ENCODE measurements at regions not wholly inside any gene's neighbourhood (a gene's known extent, or its start where the extent isn't known, plus 50 kb on each side); places are given as distances from the start of the nearest gene placed in this dataset.

DNA sequence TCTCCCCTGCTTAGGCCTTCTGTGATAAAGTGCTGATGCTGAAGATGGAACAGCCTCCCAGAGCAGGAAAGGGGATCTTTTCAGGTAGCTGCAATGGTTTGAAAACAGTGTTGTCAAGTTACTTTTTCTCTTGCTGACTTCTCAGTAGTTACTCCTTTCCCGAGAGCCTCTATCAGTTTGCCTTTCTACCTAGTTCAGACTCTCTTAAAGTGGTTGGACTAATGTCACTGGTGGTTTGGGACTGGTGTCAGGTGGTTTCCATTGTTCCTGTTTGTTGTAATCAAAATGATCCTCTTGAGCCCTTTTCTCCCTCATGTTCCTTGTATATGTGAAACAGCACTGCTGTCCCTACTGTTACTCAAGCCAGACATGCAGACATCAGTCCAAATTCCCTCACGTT is 91.4 kb downstream of the FAM217A start (continued):
- no peak for TF ChIP-seq ESRRA (CRISPR knock-in tag; IDR thresholded peaks at IDR 0.05; ENCODE audit: borderline replicate concordance)
- no peak for TF ChIP-seq KAT7 (CRISPR knock-in tag; IDR thresholded peaks at IDR 0.05; ENCODE audit: borderline replicate concordance)

DNA sequence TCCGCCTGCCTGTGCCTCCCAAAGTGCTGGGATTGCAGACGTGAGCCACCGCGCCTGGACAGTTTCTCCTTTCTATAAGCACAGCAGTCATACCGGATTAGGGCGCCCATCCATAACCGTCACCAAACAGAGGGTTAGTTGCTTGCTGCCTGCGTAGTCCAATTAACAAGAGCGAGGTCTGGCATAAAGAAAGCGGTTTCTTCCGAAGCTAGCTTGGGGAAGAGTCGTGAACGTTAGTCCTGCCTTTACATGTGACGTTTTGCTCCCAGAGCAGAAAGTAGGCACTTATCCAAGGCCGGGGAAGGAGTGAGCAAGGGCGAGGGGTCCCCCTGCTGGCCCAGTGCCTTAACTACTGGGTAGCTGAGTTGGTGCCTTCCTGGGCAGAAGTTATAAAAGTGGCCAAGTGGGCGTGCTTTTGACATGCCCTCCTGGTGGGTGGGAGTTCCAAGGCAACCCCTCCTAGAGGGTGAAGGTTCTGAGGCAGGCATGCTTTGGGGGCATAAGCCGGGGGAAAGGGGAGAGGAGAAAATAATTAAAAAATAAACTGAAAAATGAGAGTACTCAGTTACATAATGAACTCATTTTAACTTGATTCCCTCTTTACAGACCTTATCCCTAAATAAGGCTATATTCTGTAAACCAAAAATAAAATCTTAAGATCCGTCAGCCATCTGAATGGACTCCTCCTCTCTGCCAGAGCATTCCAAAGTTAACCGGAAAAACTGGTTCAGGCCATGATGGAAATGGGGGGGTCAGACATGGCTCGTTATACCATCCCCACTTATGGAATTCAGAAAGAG is 88.0 kb downstream of the FAM217A start:
- POLR2A ChIA-PET = interaction anchor here (1.0 kb wide), 1 partner anchor 41 kb away, joined by 3 read pairs; no protein-coding TSS in a partner anchor
- TF ChIP-seq, protein P1, sequence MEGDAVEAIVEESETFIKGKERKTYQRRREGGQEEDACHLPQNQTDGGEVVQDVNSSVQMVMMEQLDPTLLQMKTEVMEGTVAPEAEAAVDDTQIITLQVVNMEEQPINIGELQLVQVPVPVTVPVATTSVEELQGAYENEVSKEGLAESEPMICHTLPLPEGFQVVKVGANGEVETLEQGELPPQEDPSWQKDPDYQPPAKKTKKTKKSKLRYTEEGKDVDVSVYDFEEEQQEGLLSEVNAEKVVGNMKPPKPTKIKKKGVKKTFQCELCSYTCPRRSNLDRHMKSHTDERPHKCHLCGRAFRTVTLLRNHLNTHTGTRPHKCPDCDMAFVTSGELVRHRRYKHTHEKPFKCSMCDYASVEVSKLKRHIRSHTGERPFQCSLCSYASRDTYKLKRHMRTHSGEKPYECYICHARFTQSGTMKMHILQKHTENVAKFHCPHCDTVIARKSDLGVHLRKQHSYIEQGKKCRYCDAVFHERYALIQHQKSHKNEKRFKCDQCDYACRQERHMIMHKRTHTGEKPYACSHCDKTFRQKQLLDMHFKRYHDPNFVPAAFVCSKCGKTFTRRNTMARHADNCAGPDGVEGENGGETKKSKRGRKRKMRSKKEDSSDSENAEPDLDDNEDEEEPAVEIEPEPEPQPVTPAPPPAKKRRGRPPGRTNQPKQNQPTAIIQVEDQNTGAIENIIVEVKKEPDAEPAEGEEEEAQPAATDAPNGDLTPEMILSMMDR (IDR thresholded peaks at IDR 0.05) = peak; percentile 78
- no peak for TF ChIP-seq ESRRA (CRISPR knock-in tag; IDR thresholded peaks at IDR 0.05; ENCODE audit: borderline replicate concordance)
- no peak for TF ChIP-seq CREB1 (CRISPR knock-in tag; IDR thresholded peaks at IDR 0.05)
- no peak for TF ChIP-seq ELF4 (CRISPR knock-in tag; IDR thresholded peaks at IDR 0.05; ENCODE audit: low read depth)
- TF ChIP-seq, protein P2, sequence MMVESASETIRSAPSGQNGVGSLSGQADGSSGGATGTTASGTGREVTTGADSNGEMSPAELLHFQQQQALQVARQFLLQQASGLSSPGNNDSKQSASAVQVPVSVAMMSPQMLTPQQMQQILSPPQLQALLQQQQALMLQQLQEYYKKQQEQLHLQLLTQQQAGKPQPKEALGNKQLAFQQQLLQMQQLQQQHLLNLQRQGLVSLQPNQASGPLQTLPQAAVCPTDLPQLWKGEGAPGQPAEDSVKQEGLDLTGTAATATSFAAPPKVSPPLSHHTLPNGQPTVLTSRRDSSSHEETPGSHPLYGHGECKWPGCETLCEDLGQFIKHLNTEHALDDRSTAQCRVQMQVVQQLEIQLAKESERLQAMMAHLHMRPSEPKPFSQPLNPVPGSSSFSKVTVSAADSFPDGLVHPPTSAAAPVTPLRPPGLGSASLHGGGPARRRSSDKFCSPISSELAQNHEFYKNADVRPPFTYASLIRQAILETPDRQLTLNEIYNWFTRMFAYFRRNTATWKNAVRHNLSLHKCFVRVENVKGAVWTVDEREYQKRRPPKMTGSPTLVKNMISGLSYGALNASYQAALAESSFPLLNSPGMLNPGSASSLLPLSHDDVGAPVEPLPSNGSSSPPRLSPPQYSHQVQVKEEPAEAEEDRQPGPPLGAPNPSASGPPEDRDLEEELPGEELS (CRISPR knock-in tag; IDR thresholded peaks at IDR 0.05) = no peak
- peak; percentile 57; the same call in 1 of the 2 replicates for TF ChIP-seq ZNF121 (CRISPR knock-in tag; IDR thresholded peaks at IDR 0.05)
- TF ChIP-seq, protein P3, sequence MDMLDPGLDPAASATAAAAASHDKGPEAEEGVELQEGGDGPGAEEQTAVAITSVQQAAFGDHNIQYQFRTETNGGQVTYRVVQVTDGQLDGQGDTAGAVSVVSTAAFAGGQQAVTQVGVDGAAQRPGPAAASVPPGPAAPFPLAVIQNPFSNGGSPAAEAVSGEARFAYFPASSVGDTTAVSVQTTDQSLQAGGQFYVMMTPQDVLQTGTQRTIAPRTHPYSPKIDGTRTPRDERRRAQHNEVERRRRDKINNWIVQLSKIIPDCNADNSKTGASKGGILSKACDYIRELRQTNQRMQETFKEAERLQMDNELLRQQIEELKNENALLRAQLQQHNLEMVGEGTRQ (CRISPR knock-in tag; IDR thresholded peaks at IDR 0.05) = no peak
- TF ChIP-seq TCF7 (CRISPR knock-in tag; IDR thresholded peaks at IDR 0.05; ENCODE audit: low read depth) = no peak
- no peak for TF ChIP-seq GTF2I (CRISPR knock-in tag; conservative IDR thresholded peaks at IDR 0.05)
- TF ChIP-seq NFATC4 (CRISPR knock-in tag; IDR thresholded peaks at IDR 0.05) = no peak
- 0 out of 2 replicates have a peak, but pooled peaks have one; percentile 35 for TF ChIP-seq ETV6 (CRISPR knock-in tag; IDR thresholded peaks at IDR 0.05)
- no peak for TF ChIP-seq GABPB1 (CRISPR knock-in tag; IDR thresholded peaks at IDR 0.05)
- TF ChIP-seq ZNF416 (CRISPR knock-in tag; IDR thresholded peaks at IDR 0.05) = no peak
- DNase-seq (ENCODE audit: low spot score) (peak; percentile 90), ATAC-seq (peak; percentile 94)
- Mint-ChIP-seq H3K4me1 (peaks cover 44% of the 10 kb centered on the region), H3K36me3 (no peaks in the 10 kb centered on the region), H3K9me3 (no peaks in the 10 kb centered on the region), H3K27me3 (ENCODE audit: low read depth) (no peaks in the 10 kb centered on the region), H3K27ac (peak overlapping the region; percentile 42), H3K4me3 (peak overlapping the region; percentile 29)
- CTCF ChIA-PET = interaction anchor here (0.6 to 6.0 kb wide), 29 partner anchors 11 to 486 kb away, joined by 3 to 83 read pairs (median 5); partner anchors contain the start of gene FAM50B

DNA sequence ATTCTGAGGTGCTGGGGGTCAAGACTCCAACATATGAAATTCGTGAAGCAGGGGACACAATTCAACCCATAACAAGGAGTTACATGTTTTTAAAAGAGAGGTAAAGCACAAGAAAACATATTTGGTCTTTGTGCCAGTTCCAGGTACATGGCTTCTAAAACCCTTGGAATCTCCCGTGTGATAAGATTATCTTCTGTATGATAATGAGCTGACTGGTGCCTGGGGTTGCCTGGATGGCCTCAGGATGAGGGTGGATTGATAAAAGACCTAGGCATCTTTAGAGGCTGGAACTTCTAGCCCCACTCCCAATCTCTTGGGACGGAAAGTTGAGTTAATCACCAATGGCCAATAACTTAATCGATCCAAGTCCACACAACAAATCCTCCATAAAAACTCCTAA is 87.0 kb downstream of the FAM217A start:
- Mint-ChIP-seq H3K36me3 (no peaks in the 10 kb centered on the region), H3K27me3 (ENCODE audit: low read depth) (no peaks in the 10 kb centered on the region), H3K9me3 (no peaks in the 10 kb centered on the region), H3K4me1 (peaks cover 40% of the 10 kb centered on the region), H3K4me3 (no peak overlapping the region), H3K27ac (peak overlapping the region; percentile 9; the same call in 1 of the 2 replicates)
- CTCF ChIA-PET = interaction anchor here (0.6 to 2.1 kb wide), 4 partner anchors 14 to 146 kb away, joined by 3 to 13 read pairs (median 6); partner anchors contain the start of gene FAM50B
- DNase-seq (ENCODE audit: low spot score) (no peak), ATAC-seq (no peak)
- POLR2A ChIA-PET = interaction anchor here (0.7 kb wide), 1 partner anchor 218 kb away, joined by 11 read pairs; no protein-coding TSS in a partner anchor
- TF ChIP-seq HMGA2 (CRISPR knock-in tag; IDR thresholded peaks at IDR 0.05) (no peak), MYBL2 (CRISPR knock-in tag; IDR thresholded peaks at IDR 0.05) (no peak), ZNF263 (CRISPR knock-in tag; IDR thresholded peaks at IDR 0.05; ENCODE audit: low read depth) (no peak), GABPB1 (CRISPR knock-in tag; IDR thresholded peaks at IDR 0.05) (no peak), TEAD1 (CRISPR knock-in tag; IDR thresholded peaks at IDR 0.05) (no peak)
- TF ChIP-seq, protein P2 (CRISPR knock-in tag; IDR thresholded peaks at IDR 0.05) = no peak
- TF ChIP-seq, protein P4, sequence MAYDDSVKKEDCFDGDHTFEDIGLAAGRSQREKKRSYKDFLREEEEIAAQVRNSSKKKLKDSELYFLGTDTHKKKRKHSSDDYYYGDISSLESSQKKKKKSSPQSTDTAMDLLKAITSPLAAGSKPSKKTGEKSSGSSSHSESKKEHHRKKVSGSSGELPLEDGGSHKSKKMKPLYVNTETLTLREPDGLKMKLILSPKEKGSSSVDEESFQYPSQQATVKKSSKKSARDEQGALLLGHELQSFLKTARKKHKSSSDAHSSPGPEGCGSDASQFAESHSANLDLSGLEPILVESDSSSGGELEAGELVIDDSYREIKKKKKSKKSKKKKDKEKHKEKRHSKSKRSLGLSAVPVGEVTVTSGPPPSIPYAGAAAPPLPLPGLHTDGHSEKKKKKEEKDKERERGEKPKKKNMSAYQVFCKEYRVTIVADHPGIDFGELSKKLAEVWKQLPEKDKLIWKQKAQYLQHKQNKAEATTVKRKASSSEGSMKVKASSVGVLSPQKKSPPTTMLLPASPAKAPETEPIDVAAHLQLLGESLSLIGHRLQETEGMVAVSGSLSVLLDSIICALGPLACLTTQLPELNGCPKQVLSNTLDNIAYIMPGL (CRISPR knock-in tag; IDR thresholded peaks at IDR 0.05) = no peak
- TF ChIP-seq, protein P5, sequence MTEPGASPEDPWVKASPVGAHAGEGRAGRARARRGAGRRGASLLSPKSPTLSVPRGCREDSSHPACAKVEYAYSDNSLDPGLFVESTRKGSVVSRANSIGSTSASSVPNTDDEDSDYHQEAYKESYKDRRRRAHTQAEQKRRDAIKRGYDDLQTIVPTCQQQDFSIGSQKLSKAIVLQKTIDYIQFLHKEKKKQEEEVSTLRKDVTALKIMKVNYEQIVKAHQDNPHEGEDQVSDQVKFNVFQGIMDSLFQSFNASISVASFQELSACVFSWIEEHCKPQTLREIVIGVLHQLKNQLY (CRISPR knock-in tag; IDR thresholded peaks at IDR 0.05) = no peak
- TF ChIP-seq, protein P3 (CRISPR knock-in tag; IDR thresholded peaks at IDR 0.05) = no peak
- TF ChIP-seq, protein P6, sequence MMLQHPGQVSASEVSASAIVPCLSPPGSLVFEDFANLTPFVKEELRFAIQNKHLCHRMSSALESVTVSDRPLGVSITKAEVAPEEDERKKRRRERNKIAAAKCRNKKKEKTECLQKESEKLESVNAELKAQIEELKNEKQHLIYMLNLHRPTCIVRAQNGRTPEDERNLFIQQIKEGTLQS (CRISPR knock-in tag; conservative IDR thresholded peaks at IDR 0.05) = no peak

Measured in WTC11 (cell line).